ENCODE measurements at regions not wholly inside any gene's neighbourhood (a gene's known extent, or its start where the extent isn't known, plus 50 kb on each side); places are given as distances from the start of the nearest gene placed in this dataset.

- Histone ChIP-seq H3K36me3 (ENCODE audit: control insufficient read depth, insufficient read depth, low read length) (no peaks in the 10 kb centered on the region), H3K27me3 (ENCODE audit: control insufficient read depth, insufficient read depth, low read length) (no peaks in the 10 kb centered on the region), H3K4me3 (ENCODE audit: low read depth, low read length) (no peak overlapping the region)
- TF ChIP-seq, protein P1, sequence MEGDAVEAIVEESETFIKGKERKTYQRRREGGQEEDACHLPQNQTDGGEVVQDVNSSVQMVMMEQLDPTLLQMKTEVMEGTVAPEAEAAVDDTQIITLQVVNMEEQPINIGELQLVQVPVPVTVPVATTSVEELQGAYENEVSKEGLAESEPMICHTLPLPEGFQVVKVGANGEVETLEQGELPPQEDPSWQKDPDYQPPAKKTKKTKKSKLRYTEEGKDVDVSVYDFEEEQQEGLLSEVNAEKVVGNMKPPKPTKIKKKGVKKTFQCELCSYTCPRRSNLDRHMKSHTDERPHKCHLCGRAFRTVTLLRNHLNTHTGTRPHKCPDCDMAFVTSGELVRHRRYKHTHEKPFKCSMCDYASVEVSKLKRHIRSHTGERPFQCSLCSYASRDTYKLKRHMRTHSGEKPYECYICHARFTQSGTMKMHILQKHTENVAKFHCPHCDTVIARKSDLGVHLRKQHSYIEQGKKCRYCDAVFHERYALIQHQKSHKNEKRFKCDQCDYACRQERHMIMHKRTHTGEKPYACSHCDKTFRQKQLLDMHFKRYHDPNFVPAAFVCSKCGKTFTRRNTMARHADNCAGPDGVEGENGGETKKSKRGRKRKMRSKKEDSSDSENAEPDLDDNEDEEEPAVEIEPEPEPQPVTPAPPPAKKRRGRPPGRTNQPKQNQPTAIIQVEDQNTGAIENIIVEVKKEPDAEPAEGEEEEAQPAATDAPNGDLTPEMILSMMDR (IDR thresholded peaks at IDR 0.05; ENCODE audit: insufficient read depth, low read length, poor library complexity, severe bottlenecking) = no peak
- DNase-seq (ENCODE audit: low read depth) = no peak
Measured at GRCh38 chr15:63440265-63440648, 58.6 kb upstream of the CA12 start.

DNA sequence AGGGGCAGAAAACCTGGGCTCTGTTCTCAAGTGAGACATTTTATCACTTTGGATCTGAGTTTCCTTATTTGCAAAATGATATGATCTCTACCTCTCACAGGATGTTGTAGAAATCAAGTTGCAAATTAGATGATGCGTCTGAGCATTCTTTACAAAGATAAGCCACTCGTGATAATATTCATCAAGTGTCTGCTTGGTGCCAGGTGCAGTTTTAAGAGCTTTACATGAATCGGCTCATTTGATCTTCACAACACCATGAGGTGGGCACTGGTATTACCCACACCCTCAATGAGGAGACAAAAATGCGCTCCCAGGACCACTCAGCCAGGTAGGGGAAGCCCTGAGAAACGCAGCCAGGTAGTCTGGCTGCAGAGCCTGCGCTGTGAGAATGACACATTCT is 59.1 kb upstream of the CA12 start:
- TF ChIP-seq, protein P1 (IDR thresholded peaks at IDR 0.05; ENCODE audit: insufficient read depth, low read length, poor library complexity, severe bottlenecking) = no peak
- no peaks in the 10 kb centered on the region for H3K27me3 ChIP-seq (ENCODE audit: control insufficient read depth, insufficient read depth, low read length)

GRCh38 chr15:63441266-63441665 is 59.6 kb upstream of the CA12 start:
- Histone ChIP-seq H3K36me3 (ENCODE audit: control insufficient read depth, insufficient read depth, low read length) (no peaks in the 10 kb centered on the region), H3K4me3 (ENCODE audit: low read depth, low read length) (no peak overlapping the region), H3K27me3 (ENCODE audit: control insufficient read depth, insufficient read depth, low read length) (no peaks in the 10 kb centered on the region)
- TF ChIP-seq, protein P1 (IDR thresholded peaks at IDR 0.05; ENCODE audit: insufficient read depth, low read length, poor library complexity, severe bottlenecking) = no peak
- no peak for DNase-seq (ENCODE audit: low read depth)

More for the DNA sequence above, 59.1 kb upstream of the CA12 start:
- DNase-seq (ENCODE audit: low read depth) = no peak
- H3K36me3 ChIP-seq (ENCODE audit: control insufficient read depth, insufficient read depth, low read length) = no peaks in the 10 kb centered on the region
- H3K4me3 ChIP-seq (ENCODE audit: low read depth, low read length) = no peak overlapping the region

DNA sequence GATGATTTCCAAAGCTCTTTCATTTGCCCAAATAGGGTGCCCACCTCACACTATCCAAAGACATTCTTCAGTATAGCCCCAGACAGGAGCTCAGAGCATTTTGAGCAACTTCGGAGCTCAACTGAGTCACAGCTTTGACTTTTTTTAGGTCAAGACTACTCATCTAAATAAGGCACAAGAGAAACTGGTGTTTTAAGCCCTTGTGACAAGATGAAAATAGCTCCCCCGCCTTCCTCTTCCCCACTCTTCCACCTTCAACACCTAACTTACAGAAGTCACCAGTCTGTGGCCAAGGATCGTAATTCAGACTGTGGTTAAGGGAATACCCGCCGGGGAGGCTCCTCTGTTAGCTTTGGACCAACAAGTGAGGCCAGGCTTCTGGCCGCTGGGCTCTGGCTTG is 60.4 kb upstream of the CA12 start:
- no peak for DNase-seq (ENCODE audit: low read depth)
- Histone ChIP-seq H3K4me3 (ENCODE audit: low read depth, low read length) (no peak overlapping the region), H3K27me3 (ENCODE audit: control insufficient read depth, insufficient read depth, low read length) (no peaks in the 10 kb centered on the region), H3K36me3 (ENCODE audit: control insufficient read depth, insufficient read depth, low read length) (no peaks in the 10 kb centered on the region)
- TF ChIP-seq, protein P1 (IDR thresholded peaks at IDR 0.05; ENCODE audit: insufficient read depth, low read length, poor library complexity, severe bottlenecking) = no peak

GRCh38 chr15:63444611-63445010 is 59.8 kb upstream of the USP3 start:
- TF ChIP-seq, protein P1 (IDR thresholded peaks at IDR 0.05; ENCODE audit: insufficient read depth, low read length, poor library complexity, severe bottlenecking) = no peak
- H3K4me3 ChIP-seq (ENCODE audit: low read depth, low read length) = no peak overlapping the region
- no peaks in the 10 kb centered on the region for H3K36me3 ChIP-seq (ENCODE audit: control insufficient read depth, insufficient read depth, low read length)
- no peak for DNase-seq (ENCODE audit: low read depth)
- no peaks in the 10 kb centered on the region for H3K27me3 ChIP-seq (ENCODE audit: control insufficient read depth, insufficient read depth, low read length)

DNA sequence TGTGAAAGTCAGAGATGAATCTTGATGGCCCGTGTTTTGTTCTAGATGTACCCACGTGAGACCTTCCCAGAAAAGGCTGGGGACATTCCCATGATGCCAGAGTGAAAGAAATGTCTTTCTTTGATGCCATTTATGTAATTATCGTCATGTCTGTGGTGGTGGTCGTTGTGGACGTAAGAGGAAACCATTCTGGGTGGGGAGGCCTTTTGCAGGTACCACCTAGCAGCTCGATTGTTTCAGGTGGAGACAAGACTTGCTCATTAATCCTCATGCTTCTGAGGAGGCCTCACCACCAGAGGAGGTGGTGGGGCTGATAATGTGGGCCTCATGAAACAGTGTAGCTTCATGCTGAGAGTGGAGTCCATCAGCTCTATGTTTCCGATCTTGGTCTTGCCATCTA is 58.1 kb upstream of the USP3 start:
- no peaks in the 10 kb centered on the region for H3K36me3 ChIP-seq (ENCODE audit: control insufficient read depth, insufficient read depth, low read length)
- TF ChIP-seq, protein P1 (IDR thresholded peaks at IDR 0.05; ENCODE audit: insufficient read depth, low read length, poor library complexity, severe bottlenecking) = no peak
- H3K27me3 ChIP-seq (ENCODE audit: control insufficient read depth, insufficient read depth, low read length) = no peaks in the 10 kb centered on the region
- no peak overlapping the region for H3K4me3 ChIP-seq (ENCODE audit: low read depth, low read length)
- DNase-seq (ENCODE audit: low read depth) = no peak
